NT2/D1 (cell line): ENCODE measurements at regions not wholly inside any gene's neighbourhood (a gene's known extent, or its start where the extent isn't known, plus 50 kb on each side); places are given as distances from the start of the nearest gene placed in this dataset.

Experiments used
- SUZ12 ChIP-seq: IDR thresholded peaks from 2 replicates; pipeline ENCODE4 v1.6.1; 2011; ENCODE audit not compliant: insufficient read length, insufficient read depth; ENCODE audit errors: extremely low read depth
- ZNF274 ChIP-seq: IDR thresholded peaks from 2 replicates; pipeline ENCODE4 v1.6.1; 2011; ENCODE audit warnings: mild to moderate bottlenecking, low read depth, low read length

- no peak for TF ChIP-seq SUZ12
- no peak for TF ChIP-seq ZNF274
Observed at GRCh38 chr1:8133190-8133589, 107.1 kb upstream of the ERRFI1 start.
